ENCODE measurements at regions not wholly inside any gene's neighbourhood (a gene's known extent, or its start where the extent isn't known, plus 50 kb on each side); places are given as distances from the start of the nearest gene placed in this dataset.

DNA sequence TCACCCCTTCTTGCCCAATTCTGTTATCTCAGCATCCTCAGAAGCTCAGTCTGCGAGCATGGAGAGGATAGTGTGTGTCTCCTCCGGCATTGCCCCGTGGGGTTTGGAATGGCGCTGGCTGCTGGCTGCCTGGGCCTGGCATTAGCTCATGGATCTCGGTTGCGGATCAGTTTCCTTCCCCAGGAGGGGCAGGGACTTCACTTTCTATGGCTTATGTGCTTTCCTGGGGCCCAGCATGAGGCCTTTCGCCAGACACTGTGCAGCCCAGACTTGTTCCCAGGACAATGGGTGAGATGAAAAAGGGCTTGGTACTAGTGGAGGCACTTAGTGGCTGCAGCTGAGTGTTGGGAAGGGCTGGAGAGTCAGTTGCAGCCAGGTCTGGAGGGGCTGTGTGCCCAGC is 143.3 kb downstream of the GLI2 start:
- TF ChIP-seq CTCF (conservative IDR thresholded peaks at IDR 0.05): no peak
- no peak for TF ChIP-seq ZFX (IDR thresholded peaks at IDR 0.05)

Measured in C4-2B (cell line).